ENCODE measurements at regions not wholly inside any gene's neighbourhood (a gene's known extent, or its start where the extent isn't known, plus 50 kb on each side); places are given as distances from the start of the nearest gene placed in this dataset.
A peak's percentile ranks its signal among the peaks of the same experiment; 100 is the strongest.
"Not testable (repeated sequence)": the region's sequence is repeated elsewhere in the genome, so short reads cannot be mapped to it uniquely, and the experiment has no call there.

GRCh38 chr4:190118519-190118918 lies 54.2 kb downstream of the DBET start:
- DNase-seq = not testable (repeated sequence)

- DNase-seq = not testable (repeated sequence)
Measured at GRCh38 chr4:190119474-190119873, 54.1 kb upstream of the DUX4 start.

- not testable (repeated sequence) for DNase-seq
Measured at GRCh38 chr4:190120111-190120514, 53.5 kb upstream of the DUX4 start.

- not testable (repeated sequence) for DNase-seq
Measured at GRCh38 chr4:190120537-190121001, 53.0 kb upstream of the DUX4 start.

GRCh38 chr4:190121076-190121671 lies 52.4 kb upstream of the DUX4 start:
- DNase-seq = not testable (repeated sequence)

GRCh38 chr4:190121759-190122158 lies 51.8 kb upstream of the DUX4 start:
- DNase-seq = no peak

- peak in 1 of 2 donors; percentile 0 for DNase-seq
Measured at GRCh38 chr4:190122161-190123142, 51.1 kb upstream of the DUX4 start.

Measured in inflammatory macrophage treated with lipopolysaccharide for 1 hour (primary cell).